ENCODE measurements at regions not wholly inside any gene's neighbourhood (a gene's known extent, or its start where the extent isn't known, plus 50 kb on each side); places are given as distances from the start of the nearest gene placed in this dataset.

DNA sequence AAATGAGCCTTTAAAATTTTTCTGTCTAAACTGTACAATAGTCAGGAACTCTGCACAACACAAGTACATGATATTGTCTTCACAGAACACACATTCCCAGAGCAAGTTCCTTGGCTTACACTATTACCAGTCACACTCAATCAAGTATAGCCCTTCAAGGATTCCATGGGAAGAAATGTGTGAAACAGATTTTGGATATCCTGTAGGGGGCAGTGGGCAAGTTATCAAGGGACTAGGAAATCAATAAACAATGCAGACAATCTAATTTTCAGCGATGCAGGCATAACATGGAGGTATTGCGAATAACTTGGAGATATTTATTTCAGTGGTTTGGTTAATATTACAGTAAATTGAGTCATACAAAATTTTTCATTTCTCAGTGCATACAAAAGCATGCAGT, 1171.5 kb upstream of the NUDT12 start:
- Histone ChIP-seq H3K27ac (replicated peaks) (no peak overlapping the region), H3K27me3 (ENCODE audit: low read depth) (no peaks in the 10 kb centered on the region), H3K4me3 (no peak overlapping the region), H3K9me3 (replicated peaks) (peaks cover 1% of the 10 kb centered on the region), H3K36me3 (no peaks in the 10 kb centered on the region), H3K4me1 (no peaks in the 10 kb centered on the region)
- intact Hi-C loops (cut with micrococcal nuclease) = no loop called here
- TF ChIP-seq, protein P1, sequence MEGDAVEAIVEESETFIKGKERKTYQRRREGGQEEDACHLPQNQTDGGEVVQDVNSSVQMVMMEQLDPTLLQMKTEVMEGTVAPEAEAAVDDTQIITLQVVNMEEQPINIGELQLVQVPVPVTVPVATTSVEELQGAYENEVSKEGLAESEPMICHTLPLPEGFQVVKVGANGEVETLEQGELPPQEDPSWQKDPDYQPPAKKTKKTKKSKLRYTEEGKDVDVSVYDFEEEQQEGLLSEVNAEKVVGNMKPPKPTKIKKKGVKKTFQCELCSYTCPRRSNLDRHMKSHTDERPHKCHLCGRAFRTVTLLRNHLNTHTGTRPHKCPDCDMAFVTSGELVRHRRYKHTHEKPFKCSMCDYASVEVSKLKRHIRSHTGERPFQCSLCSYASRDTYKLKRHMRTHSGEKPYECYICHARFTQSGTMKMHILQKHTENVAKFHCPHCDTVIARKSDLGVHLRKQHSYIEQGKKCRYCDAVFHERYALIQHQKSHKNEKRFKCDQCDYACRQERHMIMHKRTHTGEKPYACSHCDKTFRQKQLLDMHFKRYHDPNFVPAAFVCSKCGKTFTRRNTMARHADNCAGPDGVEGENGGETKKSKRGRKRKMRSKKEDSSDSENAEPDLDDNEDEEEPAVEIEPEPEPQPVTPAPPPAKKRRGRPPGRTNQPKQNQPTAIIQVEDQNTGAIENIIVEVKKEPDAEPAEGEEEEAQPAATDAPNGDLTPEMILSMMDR (IDR thresholded peaks at IDR 0.05; ENCODE audit: borderline replicate concordance) = no peak
- no peak for DNase-seq

DNA sequence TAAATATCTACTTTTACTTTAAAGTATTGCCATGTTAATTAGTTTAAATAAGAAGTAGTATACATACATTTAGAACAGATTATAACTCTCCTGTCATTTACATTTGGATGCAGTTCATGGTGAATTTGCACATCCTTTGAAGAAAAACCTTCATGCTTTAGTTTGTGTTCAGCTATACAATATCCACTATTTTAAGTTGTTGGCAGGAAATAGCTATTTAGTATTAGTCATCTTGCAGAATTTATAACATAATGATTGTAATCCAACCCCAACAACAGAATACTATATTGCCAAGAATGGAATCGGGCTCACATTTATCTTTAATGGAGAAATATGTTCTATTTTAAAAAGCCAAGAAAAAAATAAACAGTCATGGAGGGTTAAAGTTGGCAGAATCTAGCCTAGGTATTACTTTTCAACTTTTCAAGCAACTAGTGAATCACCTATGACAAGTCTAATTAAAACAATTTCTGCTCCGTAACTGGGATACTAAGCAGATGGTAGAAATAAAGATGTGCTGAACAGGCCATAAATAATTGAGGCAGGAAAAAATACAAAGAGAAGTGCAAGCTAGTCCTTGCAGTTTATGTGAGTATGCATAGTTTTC, 1170.6 kb upstream of the NUDT12 start:
- no peaks in the 10 kb centered on the region for H3K36me3 ChIP-seq
- no peak overlapping the region for H3K4me3 ChIP-seq
- H3K27ac ChIP-seq (replicated peaks) = no peak overlapping the region
- no peaks in the 10 kb centered on the region for H3K9me3 ChIP-seq (replicated peaks)
- no peak for DNase-seq
- no peaks in the 10 kb centered on the region for H3K27me3 ChIP-seq (ENCODE audit: low read depth)
- H3K4me1 ChIP-seq = no peaks in the 10 kb centered on the region
- TF ChIP-seq, protein P1 (IDR thresholded peaks at IDR 0.05; ENCODE audit: borderline replicate concordance) = no peak
- intact Hi-C loops (cut with micrococcal nuclease) = no loop called here

DNA sequence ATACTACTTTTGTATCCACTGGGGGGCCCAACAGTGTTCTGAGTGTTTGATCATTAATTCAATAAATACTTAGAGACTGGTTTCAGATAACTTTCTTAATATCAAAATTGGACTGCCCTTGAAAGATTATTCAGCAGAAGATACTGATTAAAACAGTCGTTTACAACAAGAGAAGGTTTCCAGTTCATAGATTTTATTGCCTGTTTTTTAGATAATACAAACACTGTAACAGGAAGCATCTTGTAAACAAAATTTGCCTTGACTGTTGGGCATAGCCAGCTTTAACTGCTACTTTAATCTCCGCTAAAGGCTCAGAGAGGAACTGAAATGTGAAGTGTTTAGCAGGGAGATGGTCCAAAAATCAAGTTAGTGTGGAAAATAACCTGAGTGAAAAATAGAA, 1168.7 kb upstream of the NUDT12 start:
- Histone ChIP-seq H3K36me3 (no peaks in the 10 kb centered on the region), H3K4me3 (no peak overlapping the region), H3K9me3 (replicated peaks) (no peaks in the 10 kb centered on the region), H3K4me1 (no peaks in the 10 kb centered on the region), H3K27me3 (ENCODE audit: low read depth) (no peaks in the 10 kb centered on the region), H3K27ac (replicated peaks) (no peak overlapping the region)
- intact Hi-C loops (cut with micrococcal nuclease) = no loop called here
- TF ChIP-seq, protein P1 (IDR thresholded peaks at IDR 0.05; ENCODE audit: borderline replicate concordance) = no peak
- DNase-seq = no peak

DNA sequence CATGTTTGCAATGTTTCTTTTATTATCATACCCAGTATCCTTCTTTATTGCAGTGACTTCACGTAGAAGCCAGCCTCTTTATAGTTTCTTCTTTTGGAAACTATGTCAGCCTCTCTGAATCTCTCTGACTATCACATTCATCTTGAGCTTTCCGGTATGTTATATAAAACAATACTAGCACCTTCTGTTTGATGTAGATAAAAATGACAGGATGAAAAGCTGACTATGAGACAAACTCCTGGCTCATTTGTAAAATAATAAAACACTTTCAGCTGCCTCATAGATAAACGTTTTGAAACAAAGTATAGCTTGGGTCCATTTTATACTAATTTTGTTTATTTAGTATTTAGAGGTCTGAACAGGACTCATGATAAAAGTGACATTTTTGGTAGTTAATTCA, 1145.4 kb upstream of the NUDT12 start:
- TF ChIP-seq, protein P1 (IDR thresholded peaks at IDR 0.05; ENCODE audit: borderline replicate concordance) = no peak
- Histone ChIP-seq H3K4me3 (no peak overlapping the region), H3K9me3 (replicated peaks) (peaks cover 30% of the 10 kb centered on the region), H3K27me3 (ENCODE audit: low read depth) (no peaks in the 10 kb centered on the region), H3K4me1 (no peaks in the 10 kb centered on the region), H3K27ac (replicated peaks) (no peak overlapping the region), H3K36me3 (no peaks in the 10 kb centered on the region)
- intact Hi-C loops (cut with micrococcal nuclease) = no loop called here
- DNase-seq = no peak

DNA sequence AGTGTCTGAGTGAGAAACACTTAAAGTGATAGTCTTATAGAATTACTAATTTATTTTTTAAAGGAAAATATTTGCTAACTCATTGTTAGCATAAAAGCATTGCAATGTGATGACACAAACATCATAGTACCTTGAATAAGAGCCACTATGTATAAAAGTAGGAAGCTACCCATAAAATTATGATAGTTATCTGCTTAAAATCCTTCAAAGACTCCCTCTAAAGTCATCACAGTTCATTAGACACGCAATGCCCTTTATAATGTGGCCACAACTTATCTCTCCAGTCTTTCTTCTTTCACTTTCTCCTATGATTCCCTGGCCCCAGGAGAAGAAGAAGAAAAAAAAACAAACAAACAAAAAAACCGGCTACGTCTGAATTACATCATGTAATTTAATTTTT, 1144.0 kb upstream of the NUDT12 start:
- intact Hi-C loops (cut with micrococcal nuclease) = no loop called here
- H3K27ac ChIP-seq (replicated peaks) = no peak overlapping the region
- no peak overlapping the region for H3K4me3 ChIP-seq
- no peaks in the 10 kb centered on the region for H3K27me3 ChIP-seq (ENCODE audit: low read depth)
- H3K4me1 ChIP-seq = no peaks in the 10 kb centered on the region
- DNase-seq = no peak
- no peaks in the 10 kb centered on the region for H3K36me3 ChIP-seq
- TF ChIP-seq, protein P1 (IDR thresholded peaks at IDR 0.05; ENCODE audit: borderline replicate concordance) = no peak
- peaks cover 16% of the 10 kb centered on the region for H3K9me3 ChIP-seq (replicated peaks)

All from left ventricle myocardium inferior (tissue), 1 donor.